Activated CD8-positive, alpha-beta T cell treated with anti-CD3 and anti-CD28 coated beads for 36 hours (primary cell): ENCODE measurements at regions not wholly inside any gene's neighbourhood (a gene's known extent, or its start where the extent isn't known, plus 50 kb on each side); places are given as distances from the start of the nearest gene placed in this dataset.

Source experiments
- ATAC-seq: fragments of 200-7000 bp; cut with Tn5 transposase; one replicate; pipeline ENCODE4 v1.10.0; 2021; ENCODE audit warnings: mild to moderate bottlenecking, moderate library complexity
- CTCF ChIA-PET: fragments of 350-600 bp; sonication (Branson Sonifier 250); formaldehyde crosslinking; loops from one replicate; lab custom pipeline; 2021; ENCODE audit warnings: antibody characterized with exemption; lab: Charles Lee
- POLR2A ChIA-PET: fragments of 350-600 bp; sonication (Branson Sonifier 250); formaldehyde crosslinking; loops from one replicate; lab custom pipeline; 2021; ENCODE audit warnings: antibody characterized with exemption; lab: Charles Lee
- DNase-seq: peaks from one replicate; pipeline ENCODE4 v3.0.0-alpha.2; 2020
- H3K27ac Mint-ChIP-seq: one replicate; pipeline ENCODE4 v1.8.0; 2021; ENCODE audit warnings: mild to moderate bottlenecking, mixed read lengths
- H3K27me3 Mint-ChIP-seq: one replicate; pipeline ENCODE4 v1.8.0; 2021; ENCODE audit warnings: mixed read lengths
- H3K36me3 Mint-ChIP-seq: one replicate; pipeline ENCODE4 v1.8.0; 2021; ENCODE audit warnings: low read depth, mixed read lengths
- H3K4me1 Mint-ChIP-seq: one replicate; pipeline ENCODE4 v1.8.0; 2021; ENCODE audit warnings: low read depth, mixed read lengths
- H3K4me3 Mint-ChIP-seq: one replicate; pipeline ENCODE4 v1.8.0; 2021; ENCODE audit warnings: mild to moderate bottlenecking, moderate library complexity, mixed read lengths
- H3K9me3 Mint-ChIP-seq: one replicate; pipeline ENCODE4 v1.8.0; 2021; ENCODE audit warnings: mixed read lengths
- intact Hi-C: fragments of 100-400 bp; cut with micrococcal nuclease; formaldehyde crosslinking; loops from one replicate; pipeline ENCODE4 v1.10.0; 2022
- TF ChIP-seq, protein P1 (sequence below): fragments of 200-600 bp; IDR thresholded peaks from one replicate; pipeline ENCODE4 v1.8.0; 2022; ENCODE audit warnings: antibody characterized with exemption, mild to moderate bottlenecking

GRCh38 chr2:181224866-181225265 lies 232.3 kb upstream of the ITGA4 start:
- ChIA-PET CTCF (no interaction called here), POLR2A (no interaction called here)
- ATAC-seq, result peak; percentile 79
- DNase-seq, result no peak
- Mint-ChIP-seq H3K9me3 (peaks cover 19% of the 10 kb centered on the region), H3K36me3 (peaks cover 51% of the 10 kb centered on the region), H3K4me3 (peak overlapping the region; percentile 59), H3K4me1 (peaks cover 40% of the 10 kb centered on the region), H3K27ac (peak overlapping the region; percentile 92), H3K27me3 (no peaks in the 10 kb centered on the region)
- intact Hi-C loops, result no loop called here
- TF ChIP-seq, protein P1, sequence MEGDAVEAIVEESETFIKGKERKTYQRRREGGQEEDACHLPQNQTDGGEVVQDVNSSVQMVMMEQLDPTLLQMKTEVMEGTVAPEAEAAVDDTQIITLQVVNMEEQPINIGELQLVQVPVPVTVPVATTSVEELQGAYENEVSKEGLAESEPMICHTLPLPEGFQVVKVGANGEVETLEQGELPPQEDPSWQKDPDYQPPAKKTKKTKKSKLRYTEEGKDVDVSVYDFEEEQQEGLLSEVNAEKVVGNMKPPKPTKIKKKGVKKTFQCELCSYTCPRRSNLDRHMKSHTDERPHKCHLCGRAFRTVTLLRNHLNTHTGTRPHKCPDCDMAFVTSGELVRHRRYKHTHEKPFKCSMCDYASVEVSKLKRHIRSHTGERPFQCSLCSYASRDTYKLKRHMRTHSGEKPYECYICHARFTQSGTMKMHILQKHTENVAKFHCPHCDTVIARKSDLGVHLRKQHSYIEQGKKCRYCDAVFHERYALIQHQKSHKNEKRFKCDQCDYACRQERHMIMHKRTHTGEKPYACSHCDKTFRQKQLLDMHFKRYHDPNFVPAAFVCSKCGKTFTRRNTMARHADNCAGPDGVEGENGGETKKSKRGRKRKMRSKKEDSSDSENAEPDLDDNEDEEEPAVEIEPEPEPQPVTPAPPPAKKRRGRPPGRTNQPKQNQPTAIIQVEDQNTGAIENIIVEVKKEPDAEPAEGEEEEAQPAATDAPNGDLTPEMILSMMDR, result no peak

DNA sequence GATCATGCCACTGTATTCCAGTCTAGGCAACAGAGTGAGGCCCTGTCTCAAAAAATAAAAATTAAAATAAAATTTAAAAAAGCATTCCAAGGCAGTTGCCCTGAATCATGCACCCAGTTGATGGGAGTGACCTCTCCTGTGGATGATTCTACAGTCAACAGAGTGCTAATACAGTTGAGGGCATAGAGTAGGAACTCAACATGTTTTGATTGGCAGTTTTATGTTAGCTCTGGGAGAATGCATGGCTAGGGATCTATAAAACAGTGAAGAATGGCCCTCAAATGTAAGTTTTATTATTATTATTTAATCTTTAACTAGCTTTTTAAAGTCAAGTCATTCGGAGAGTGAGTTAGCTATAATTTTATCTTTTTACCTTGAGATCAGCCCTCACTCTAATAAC lies 228.5 kb upstream of the ITGA4 start:
- no peaks in the 10 kb centered on the region for H3K27me3 Mint-ChIP-seq
- ATAC-seq (no peak), DNase-seq (no peak)
- H3K36me3 Mint-ChIP-seq, result peaks cover 34% of the 10 kb centered on the region
- no peak overlapping the region for H3K4me3 Mint-ChIP-seq
- peaks cover 6% of the 10 kb centered on the region for H3K9me3 Mint-ChIP-seq
- TF ChIP-seq, protein P1, result no peak
- intact Hi-C loops, result no loop called here
- CTCF ChIA-PET, result interaction anchor here (0.8 to 1.6 kb wide), 5 partner anchors 12 to 229 kb away, joined by 3 to 7 read pairs (median 4); partner anchors contain the start of gene ITGA4
- no peak overlapping the region for H3K27ac Mint-ChIP-seq
- H3K4me1 Mint-ChIP-seq, result peaks cover 33% of the 10 kb centered on the region
- POLR2A ChIA-PET, result no interaction called here

GRCh38 chr2:181231151-181231550 lies 226.0 kb upstream of the ITGA4 start:
- POLR2A ChIA-PET, result interaction anchor here (0.6 kb wide), 1 partner anchor 36 kb away, joined by 3 read pairs; no protein-coding TSS in a partner anchor
- Mint-ChIP-seq H3K4me3 (no peak overlapping the region), H3K27me3 (no peaks in the 10 kb centered on the region), H3K36me3 (peaks cover 21% of the 10 kb centered on the region), H3K4me1 (peaks cover 20% of the 10 kb centered on the region), H3K27ac (no peak overlapping the region), H3K9me3 (peaks cover 4% of the 10 kb centered on the region)
- ATAC-seq, result peak; percentile 74
- TF ChIP-seq, protein P1, result no peak
- no peak for DNase-seq
- CTCF ChIA-PET, result interaction anchor here (1.8 to 2.5 kb wide), 2 partner anchors 10 to 126 kb away, joined by 5 to 8 read pairs; no protein-coding TSS in a partner anchor
- intact Hi-C loops, result no loop called here

GRCh38 chr2:181231886-181232621 lies 225.1 kb upstream of the ITGA4 start:
- peaks cover 26% of the 10 kb centered on the region for H3K4me1 Mint-ChIP-seq
- H3K4me3 Mint-ChIP-seq, result no peak overlapping the region
- H3K27me3 Mint-ChIP-seq, result no peaks in the 10 kb centered on the region
- peaks cover 2% of the 10 kb centered on the region for H3K9me3 Mint-ChIP-seq
- H3K36me3 Mint-ChIP-seq, result peaks cover 15% of the 10 kb centered on the region
- POLR2A ChIA-PET, result no interaction called here
- intact Hi-C loops, result no loop called here
- H3K27ac Mint-ChIP-seq, result no peak overlapping the region
- DNase-seq, result no peak
- TF ChIP-seq, protein P1, result no peak
- CTCF ChIA-PET, result interaction anchor here (0.8 to 2.5 kb wide), 4 partner anchors 9 to 127 kb away, joined by 3 to 8 read pairs (median 4); no protein-coding TSS in a partner anchor
- no peak for ATAC-seq

- Mint-ChIP-seq H3K27ac (no peak overlapping the region), H3K4me1 (peaks cover 34% of the 10 kb centered on the region), H3K4me3 (no peak overlapping the region), H3K27me3 (no peaks in the 10 kb centered on the region), H3K9me3 (peaks cover 5% of the 10 kb centered on the region), H3K36me3 (peaks cover 8% of the 10 kb centered on the region)
- ATAC-seq (no peak), DNase-seq (no peak)
- ChIA-PET POLR2A (no interaction called here), CTCF (interaction anchor here (0.9 to 2.3 kb wide), 3 partner anchors 9 to 130 kb away, joined by 3 to 14 read pairs (median 4); no protein-coding TSS in a partner anchor)
- intact Hi-C loops, result no loop called here
- TF ChIP-seq, protein P1, result no peak
Measured at GRCh38 chr2:181234487-181234891, 222.7 kb upstream of the ITGA4 start.
